GM06990 (cell line): ENCODE measurements at regions not wholly inside any gene's neighbourhood (a gene's known extent, or its start where the extent isn't known, plus 50 kb on each side); places are given as distances from the start of the nearest gene placed in this dataset.

Experiments used
- DNase-seq: peaks from one replicate; pipeline ENCODE4 v3.0.0-alpha.2; 2011; ENCODE audit not compliant: insufficient read length; ENCODE audit errors: extremely low read depth
- H3K27me3 ChIP-seq: replicated peaks from 2 replicates; pipeline ENCODE4 v1.6.0; 2011; ENCODE audit warnings: low read length; ENCODE audit not compliant: control insufficient read depth, insufficient read depth
- H3K36me3 ChIP-seq: 2 replicates; pipeline ENCODE4 v1.5.1; 2011; ENCODE audit warnings: low read length; ENCODE audit not compliant: control insufficient read depth, insufficient read depth
- H3K4me3 ChIP-seq: replicated peaks from 2 replicates; pipeline ENCODE4 v1.5.1; 2011; ENCODE audit warnings: low read depth, mild to moderate bottlenecking, control low read depth, low read length
- CTCF ChIP-seq: IDR thresholded peaks from 2 replicates; pipeline ENCODE4 v1.5.1; 2011; ENCODE audit warnings: low read length, control low read depth, mild to moderate bottlenecking, inconsistent platforms; ENCODE audit not compliant: insufficient read depth, poor library complexity, severe bottlenecking

- no peak for TF ChIP-seq CTCF
- no peaks in the 10 kb centered on the region for H3K36me3 ChIP-seq
- no peak overlapping the region for H3K4me3 ChIP-seq
- no peak for DNase-seq
- no peaks in the 10 kb centered on the region; the same call in 1 of the 2 replicates for H3K27me3 ChIP-seq
Observed at GRCh38 chr10:78817804-78818203, 251.0 kb upstream of the ZMIZ1 start.

- H3K4me3 ChIP-seq, result no peak overlapping the region
- H3K36me3 ChIP-seq, result no peaks in the 10 kb centered on the region
- DNase-seq, result no peak
- no peak for TF ChIP-seq CTCF
- H3K27me3 ChIP-seq, result no peaks in the 10 kb centered on the region; the same call in 1 of the 2 replicates
Observed at GRCh38 chr10:78819361-78820006, 249.3 kb upstream of the ZMIZ1 start.

- no peak for TF ChIP-seq CTCF
- Histone ChIP-seq H3K4me3 (no peak overlapping the region), H3K27me3 (no peaks in the 10 kb centered on the region; the same call in 1 of the 2 replicates), H3K36me3 (no peaks in the 10 kb centered on the region)
- DNase-seq, result no peak
Observed at GRCh38 chr10:78820007-78820362, 248.8 kb upstream of the ZMIZ1 start.

GRCh38 chr10:78821052-78821451, 247.7 kb upstream of the ZMIZ1 start:
- no peaks in the 10 kb centered on the region; the same call in 1 of the 2 replicates for H3K27me3 ChIP-seq
- TF ChIP-seq CTCF, result no peak
- DNase-seq, result no peak
- no peak overlapping the region for H3K4me3 ChIP-seq
- H3K36me3 ChIP-seq, result no peaks in the 10 kb centered on the region

GRCh38 chr10:78828647-78829539, 239.9 kb upstream of the ZMIZ1 start:
- DNase-seq, result no peak
- TF ChIP-seq CTCF, result no peak
- Histone ChIP-seq H3K4me3 (no peak overlapping the region), H3K27me3 (no peaks in the 10 kb centered on the region; the same call in none of the 2 replicates), H3K36me3 (no peaks in the 10 kb centered on the region)
